ENCODE measurements at regions not wholly inside any gene's neighbourhood (a gene's known extent, or its start where the extent isn't known, plus 50 kb on each side); places are given as distances from the start of the nearest gene placed in this dataset.

DNA sequence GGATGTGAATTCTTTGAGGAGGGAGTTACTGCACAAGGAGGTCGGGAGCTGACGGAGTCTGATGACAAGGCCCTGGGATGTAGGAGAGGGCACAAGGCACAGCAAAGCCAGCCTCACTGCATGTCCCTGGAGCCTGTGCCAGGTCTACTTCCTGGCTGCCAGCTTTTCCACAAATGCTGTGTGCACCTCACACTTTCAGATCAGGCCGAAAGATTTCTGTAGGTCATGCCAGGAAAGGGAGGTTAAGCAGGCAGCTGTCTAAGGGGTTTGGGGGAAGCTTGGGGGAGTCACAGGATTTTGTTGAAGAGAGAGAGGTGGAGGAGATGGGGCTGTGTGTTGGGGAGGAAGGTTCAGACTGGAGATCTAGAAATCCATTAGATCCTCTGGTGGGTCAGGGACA lies 792.5 kb downstream of the KCNJ18 start:
- Histone ChIP-seq H3K9me1 (replicated peaks; ENCODE audit: control insufficient read depth, extremely low read depth, insufficient read depth, low read length) (no peaks in the 10 kb centered on the region), H3K79me2 (ENCODE audit: control insufficient read depth, insufficient read depth, low read length) (no peaks in the 10 kb centered on the region), H3K4me1 (ENCODE audit: control insufficient read depth, extremely low read depth, insufficient read depth, low read length) (no peaks in the 10 kb centered on the region), H2AFZ (ENCODE audit: low read depth, low read length) (no peak overlapping the region), H3K36me3 (ENCODE audit: control insufficient read depth in 2 of 2, extremely low read depth in 1 of 2, insufficient read depth in 2 of 2, low read length in 2 of 2) (no peaks in the 10 kb centered on the region), H3K9me3 (replicated peaks; ENCODE audit: control insufficient read depth, insufficient read depth, low read length) (peaks cover 2% of the 10 kb centered on the region), H3K4me3 (replicated peaks in 1 of 3; ENCODE audit: insufficient read depth in 1 of 3, low read depth in 1 of 3, low read length in 3 of 3) (no peak overlapping the region), H3K4me2 (ENCODE audit: insufficient read depth, low read length) (no peak overlapping the region), H3K27ac (ENCODE audit: insufficient read depth, low read depth, low read length) (no peak overlapping the region), H3K27me3 (ENCODE audit: control insufficient read depth in 2 of 2, insufficient read depth in 2 of 2, low read length in 2 of 2) (no peaks in the 10 kb centered on the region), H3K9ac (replicated peaks; ENCODE audit: extremely low read depth, insufficient read depth, low read length) (no peak overlapping the region), H4K20me1 (replicated peaks; ENCODE audit: control insufficient read depth, extremely low read depth, insufficient read depth, low read length) (no peaks in the 10 kb centered on the region)
- dilution Hi-C loops (cut with MboI; ENCODE audit: extremely low pct_ligation_motif_present, low sequenced_read_pairs), result no loop called here
- TF ChIP-seq POLR2A (IDR thresholded peaks at IDR 0.05; ENCODE audit: low read depth, low read length) (no peak), MYC (IDR thresholded peaks at IDR 0.05; ENCODE audit: low read depth, low read length) (no peak), FOS (IDR thresholded peaks at IDR 0.05; ENCODE audit: borderline replicate concordance, insufficient read depth, low read length) (no peak), EZH2 (IDR thresholded peaks at IDR 0.05; ENCODE audit: borderline replicate concordance, low read depth, low read length, severe bottlenecking) (no peak), POLR2AphosphoS5 (IDR thresholded peaks at IDR 0.05; ENCODE audit: insufficient read depth, low read depth, low read length) (no peak), GATA2 (IDR thresholded peaks at IDR 0.05; ENCODE audit: insufficient read depth, insufficient read length, low read depth, low read length) (no peak), JUN (IDR thresholded peaks at IDR 0.05; ENCODE audit: borderline replicate concordance, insufficient read depth, insufficient read length, low read depth) (no peak)
- TF ChIP-seq, protein P1, sequence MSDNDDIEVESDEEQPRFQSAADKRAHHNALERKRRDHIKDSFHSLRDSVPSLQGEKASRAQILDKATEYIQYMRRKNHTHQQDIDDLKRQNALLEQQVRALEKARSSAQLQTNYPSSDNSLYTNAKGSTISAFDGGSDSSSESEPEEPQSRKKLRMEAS (IDR thresholded peaks at IDR 0.05; ENCODE audit: insufficient read depth, insufficient read length), result no peak
- TF ChIP-seq, protein P2, sequence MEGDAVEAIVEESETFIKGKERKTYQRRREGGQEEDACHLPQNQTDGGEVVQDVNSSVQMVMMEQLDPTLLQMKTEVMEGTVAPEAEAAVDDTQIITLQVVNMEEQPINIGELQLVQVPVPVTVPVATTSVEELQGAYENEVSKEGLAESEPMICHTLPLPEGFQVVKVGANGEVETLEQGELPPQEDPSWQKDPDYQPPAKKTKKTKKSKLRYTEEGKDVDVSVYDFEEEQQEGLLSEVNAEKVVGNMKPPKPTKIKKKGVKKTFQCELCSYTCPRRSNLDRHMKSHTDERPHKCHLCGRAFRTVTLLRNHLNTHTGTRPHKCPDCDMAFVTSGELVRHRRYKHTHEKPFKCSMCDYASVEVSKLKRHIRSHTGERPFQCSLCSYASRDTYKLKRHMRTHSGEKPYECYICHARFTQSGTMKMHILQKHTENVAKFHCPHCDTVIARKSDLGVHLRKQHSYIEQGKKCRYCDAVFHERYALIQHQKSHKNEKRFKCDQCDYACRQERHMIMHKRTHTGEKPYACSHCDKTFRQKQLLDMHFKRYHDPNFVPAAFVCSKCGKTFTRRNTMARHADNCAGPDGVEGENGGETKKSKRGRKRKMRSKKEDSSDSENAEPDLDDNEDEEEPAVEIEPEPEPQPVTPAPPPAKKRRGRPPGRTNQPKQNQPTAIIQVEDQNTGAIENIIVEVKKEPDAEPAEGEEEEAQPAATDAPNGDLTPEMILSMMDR (IDR thresholded peaks at IDR 0.05; ENCODE audit: extremely low read depth in 1 of 2, insufficient read depth in 1 of 2, low read depth in 1 of 2, low read length in 2 of 2), result no peak
- POLR2A ChIA-PET, result no interaction called here
- FAIRE-seq (no peak), DNase-seq (ENCODE audit: low read depth, low spot score) (no peak)
- CTCF ChIA-PET, result no interaction called here
- BruUV-seq (replicated peaks), result no TSS peak
- intact Hi-C loops (cut with micrococcal nuclease), result no loop called here
